Dendritic cell treated with granulocyte-macrophage colony-stimulating factor and Interleukin-4, amounts not matched to agents 40 ng/mL and 50 ng/mL, for 4 days (primary cell): ENCODE measurements at regions not wholly inside any gene's neighbourhood (a gene's known extent, or its start where the extent isn't known, plus 50 kb on each side); places are given as distances from the start of the nearest gene placed in this dataset.

ENCODE experiments used
- H3K27ac Mint-ChIP-seq: one replicate; pipeline ENCODE4 v1.8.0; 2022; ENCODE audit warnings: mild to moderate bottlenecking, mixed read lengths
- H3K27me3 Mint-ChIP-seq: one replicate; pipeline ENCODE4 v1.8.0; 2022; ENCODE audit warnings: mild to moderate bottlenecking, mixed read lengths
- H3K36me3 Mint-ChIP-seq: one replicate; pipeline ENCODE4 v1.8.0; 2022; ENCODE audit warnings: low read depth, mixed read lengths
- H3K4me1 Mint-ChIP-seq: one replicate; pipeline ENCODE4 v1.8.0; 2022; ENCODE audit warnings: low read depth, mixed read lengths
- H3K4me3 Mint-ChIP-seq: one replicate; pipeline ENCODE4 v1.8.0; 2022; ENCODE audit warnings: mild to moderate bottlenecking, moderate library complexity, mixed read lengths
- H3K9me3 Mint-ChIP-seq: one replicate; pipeline ENCODE4 v1.8.0; 2022; ENCODE audit warnings: mixed read lengths
- intact Hi-C: fragments of 100-400 bp; cut with micrococcal nuclease; formaldehyde crosslinking; loops from one replicate; pipeline ENCODE4 v1.15.0; 2022

- no peaks in the 10 kb centered on the region for H3K27me3 Mint-ChIP-seq
- H3K9me3 Mint-ChIP-seq = peaks cover 32% of the 10 kb centered on the region
- H3K27ac Mint-ChIP-seq = no peak overlapping the region
- no peaks in the 10 kb centered on the region for H3K36me3 Mint-ChIP-seq
- no peaks in the 10 kb centered on the region for H3K4me1 Mint-ChIP-seq
- H3K4me3 Mint-ChIP-seq = no peak overlapping the region
- intact Hi-C loops = no loop called here
Measured at GRCh38 chr4:111480510-111480909, 664.7 kb upstream of the FAM241A start.

GRCh38 chr4:111483375-111484169, 661.7 kb upstream of the FAM241A start:
- H3K27me3 Mint-ChIP-seq = no peaks in the 10 kb centered on the region
- peaks cover 32% of the 10 kb centered on the region for H3K9me3 Mint-ChIP-seq
- no peak overlapping the region for H3K4me3 Mint-ChIP-seq
- no peaks in the 10 kb centered on the region for H3K36me3 Mint-ChIP-seq
- intact Hi-C loops = no loop called here
- H3K27ac Mint-ChIP-seq = no peak overlapping the region
- H3K4me1 Mint-ChIP-seq = no peaks in the 10 kb centered on the region

- Mint-ChIP-seq H3K9me3 (no peaks in the 10 kb centered on the region), H3K36me3 (no peaks in the 10 kb centered on the region), H3K4me1 (no peaks in the 10 kb centered on the region), H3K27me3 (no peaks in the 10 kb centered on the region), H3K4me3 (no peak overlapping the region), H3K27ac (no peak overlapping the region)
- intact Hi-C loops = no loop called here
Measured at GRCh38 chr4:111492496-111492895, 652.8 kb upstream of the FAM241A start.

- no peak overlapping the region for H3K4me3 Mint-ChIP-seq
- intact Hi-C loops = no loop called here
- no peaks in the 10 kb centered on the region for H3K36me3 Mint-ChIP-seq
- no peak overlapping the region for H3K27ac Mint-ChIP-seq
- no peaks in the 10 kb centered on the region for H3K27me3 Mint-ChIP-seq
- H3K9me3 Mint-ChIP-seq = no peaks in the 10 kb centered on the region
- H3K4me1 Mint-ChIP-seq = no peaks in the 10 kb centered on the region
Measured at GRCh38 chr4:111494471-111494870, 650.8 kb upstream of the FAM241A start.

- H3K27me3 Mint-ChIP-seq = no peaks in the 10 kb centered on the region
- H3K4me1 Mint-ChIP-seq = no peaks in the 10 kb centered on the region
- H3K9me3 Mint-ChIP-seq = no peaks in the 10 kb centered on the region
- no peak overlapping the region for H3K4me3 Mint-ChIP-seq
- H3K27ac Mint-ChIP-seq = no peak overlapping the region
- no peaks in the 10 kb centered on the region for H3K36me3 Mint-ChIP-seq
- intact Hi-C loops = no loop called here
Measured at GRCh38 chr4:111494971-111495370, 650.3 kb upstream of the FAM241A start.

DNA sequence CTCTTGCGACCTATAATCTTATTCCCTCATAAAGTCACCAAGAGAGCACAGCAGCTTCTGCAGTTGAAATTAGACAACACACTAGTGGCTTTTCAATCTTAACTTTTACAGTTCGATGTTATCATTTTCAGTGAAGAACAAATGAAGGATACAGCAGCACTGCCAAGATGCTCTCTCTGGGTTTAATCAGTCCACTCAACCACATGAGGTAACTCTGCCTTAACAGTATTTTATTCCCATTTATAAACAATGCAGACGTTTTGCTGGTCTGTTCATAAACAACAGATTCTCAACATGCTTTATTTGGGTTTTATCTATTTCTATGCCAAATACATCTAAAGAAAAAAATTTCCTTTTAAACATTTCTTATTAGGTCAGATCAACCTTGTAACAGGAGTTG, 646.0 kb upstream of the FAM241A start:
- no peak overlapping the region for H3K27ac Mint-ChIP-seq
- no peaks in the 10 kb centered on the region for H3K9me3 Mint-ChIP-seq
- intact Hi-C loops = no loop called here
- no peaks in the 10 kb centered on the region for H3K4me1 Mint-ChIP-seq
- H3K27me3 Mint-ChIP-seq = no peaks in the 10 kb centered on the region
- no peaks in the 10 kb centered on the region for H3K36me3 Mint-ChIP-seq
- no peak overlapping the region for H3K4me3 Mint-ChIP-seq

DNA sequence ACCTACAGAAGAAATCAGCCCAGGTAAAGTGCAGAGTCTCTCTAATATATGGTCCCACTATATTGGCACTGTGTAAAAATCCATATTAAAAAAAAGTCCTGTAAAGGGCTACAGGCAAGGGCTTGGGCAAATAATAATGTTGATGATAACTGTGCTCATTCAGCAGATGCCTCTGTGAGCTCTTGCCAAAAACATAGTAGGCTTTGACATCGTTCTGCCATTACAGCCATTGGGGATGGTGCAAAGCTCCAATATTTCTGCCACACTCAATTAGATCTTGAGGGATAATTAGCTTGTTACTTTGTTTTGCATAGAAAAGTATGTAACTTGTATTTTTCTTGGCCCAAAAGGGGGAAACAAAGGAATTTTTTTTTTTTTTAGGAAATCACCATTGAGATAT, 645.5 kb upstream of the FAM241A start:
- H3K4me3 Mint-ChIP-seq = no peak overlapping the region
- no peaks in the 10 kb centered on the region for H3K4me1 Mint-ChIP-seq
- no peak overlapping the region for H3K27ac Mint-ChIP-seq
- intact Hi-C loops = no loop called here
- no peaks in the 10 kb centered on the region for H3K9me3 Mint-ChIP-seq
- H3K36me3 Mint-ChIP-seq = no peaks in the 10 kb centered on the region
- H3K27me3 Mint-ChIP-seq = no peaks in the 10 kb centered on the region

GRCh38 chr4:111500858-111501257, 644.4 kb upstream of the FAM241A start:
- Mint-ChIP-seq H3K4me1 (no peaks in the 10 kb centered on the region), H3K27ac (no peak overlapping the region), H3K9me3 (no peaks in the 10 kb centered on the region), H3K27me3 (no peaks in the 10 kb centered on the region), H3K36me3 (no peaks in the 10 kb centered on the region), H3K4me3 (no peak overlapping the region)
- intact Hi-C loops = no loop called here

DNA sequence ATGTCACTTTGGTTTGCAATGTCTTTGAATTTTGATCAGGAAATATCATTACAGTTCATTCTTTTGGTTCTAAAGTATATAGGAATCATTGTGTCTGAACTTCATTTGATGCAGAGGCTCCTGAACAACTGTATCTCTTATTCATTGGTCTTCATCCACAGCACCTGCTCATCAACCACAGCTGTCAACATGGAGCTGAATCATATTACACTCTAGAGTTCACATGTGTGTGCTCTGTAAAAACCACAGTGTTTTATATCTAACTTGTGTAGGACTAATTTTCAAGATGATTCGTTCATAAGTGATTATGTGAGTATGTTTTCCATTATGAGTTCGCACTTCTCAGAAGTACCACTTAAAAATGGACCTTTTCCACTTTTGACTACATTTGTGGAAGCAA, 643.3 kb upstream of the FAM241A start:
- intact Hi-C loops = no loop called here
- H3K4me3 Mint-ChIP-seq = no peak overlapping the region
- no peaks in the 10 kb centered on the region for H3K9me3 Mint-ChIP-seq
- H3K36me3 Mint-ChIP-seq = no peaks in the 10 kb centered on the region
- H3K27me3 Mint-ChIP-seq = no peaks in the 10 kb centered on the region
- H3K4me1 Mint-ChIP-seq = no peaks in the 10 kb centered on the region
- no peak overlapping the region for H3K27ac Mint-ChIP-seq

DNA sequence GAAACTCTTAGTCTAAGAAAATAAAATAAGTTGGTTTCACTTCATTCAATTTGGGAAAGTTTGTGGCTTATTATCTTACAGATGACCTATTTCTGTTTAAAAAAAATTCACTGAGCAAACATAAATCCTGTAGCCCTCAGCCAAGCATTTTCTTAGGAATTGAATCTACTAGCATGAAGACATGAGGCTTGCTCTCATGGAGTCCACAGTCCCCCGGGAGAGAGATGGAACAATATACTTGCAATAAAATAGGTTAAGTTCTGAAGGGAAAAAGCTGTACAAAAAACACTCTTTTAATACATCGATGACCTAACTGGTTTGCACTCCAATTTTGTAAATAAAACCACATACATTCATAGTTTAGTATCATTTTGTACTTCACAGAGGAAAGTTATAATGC, 642.6 kb upstream of the FAM241A start:
- H3K27me3 Mint-ChIP-seq = no peaks in the 10 kb centered on the region
- no peak overlapping the region for H3K27ac Mint-ChIP-seq
- H3K9me3 Mint-ChIP-seq = no peaks in the 10 kb centered on the region
- no peaks in the 10 kb centered on the region for H3K36me3 Mint-ChIP-seq
- H3K4me1 Mint-ChIP-seq = no peaks in the 10 kb centered on the region
- H3K4me3 Mint-ChIP-seq = no peak overlapping the region
- intact Hi-C loops = no loop called here

GRCh38 chr4:111506706-111507105, 638.5 kb upstream of the FAM241A start:
- no peaks in the 10 kb centered on the region for H3K27me3 Mint-ChIP-seq
- no peak overlapping the region for H3K4me3 Mint-ChIP-seq
- no peaks in the 10 kb centered on the region for H3K36me3 Mint-ChIP-seq
- no peak overlapping the region for H3K27ac Mint-ChIP-seq
- intact Hi-C loops = no loop called here
- no peaks in the 10 kb centered on the region for H3K9me3 Mint-ChIP-seq
- no peaks in the 10 kb centered on the region for H3K4me1 Mint-ChIP-seq

DNA sequence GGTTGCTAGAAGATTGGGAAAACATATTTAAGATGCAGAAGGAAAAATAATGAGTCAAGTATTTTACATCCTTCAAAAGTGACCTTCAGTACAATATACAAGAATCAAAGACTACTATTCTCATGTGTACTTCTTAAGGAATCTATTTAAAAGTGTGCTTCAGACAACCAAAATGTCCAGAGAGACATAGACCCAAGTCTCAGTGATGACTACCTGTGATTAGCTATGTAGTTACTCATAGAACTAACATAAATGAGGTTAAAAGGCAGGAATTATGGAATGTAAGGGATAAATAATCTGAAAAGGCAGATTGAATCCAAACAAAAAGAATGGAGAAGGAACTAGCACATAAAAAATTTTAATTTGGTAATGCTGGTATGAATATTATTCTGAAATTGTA, 634.7 kb upstream of the FAM241A start:
- Mint-ChIP-seq H3K9me3 (no peaks in the 10 kb centered on the region), H3K27ac (no peak overlapping the region), H3K4me3 (no peak overlapping the region), H3K36me3 (no peaks in the 10 kb centered on the region), H3K27me3 (no peaks in the 10 kb centered on the region), H3K4me1 (no peaks in the 10 kb centered on the region)
- intact Hi-C loops = no loop called here

GRCh38 chr4:111512081-111512783, 633.0 kb upstream of the FAM241A start:
- Mint-ChIP-seq H3K27ac (no peak overlapping the region), H3K9me3 (no peaks in the 10 kb centered on the region), H3K4me3 (no peak overlapping the region), H3K36me3 (no peaks in the 10 kb centered on the region), H3K4me1 (no peaks in the 10 kb centered on the region), H3K27me3 (no peaks in the 10 kb centered on the region)
- intact Hi-C loops = no loop called here

DNA sequence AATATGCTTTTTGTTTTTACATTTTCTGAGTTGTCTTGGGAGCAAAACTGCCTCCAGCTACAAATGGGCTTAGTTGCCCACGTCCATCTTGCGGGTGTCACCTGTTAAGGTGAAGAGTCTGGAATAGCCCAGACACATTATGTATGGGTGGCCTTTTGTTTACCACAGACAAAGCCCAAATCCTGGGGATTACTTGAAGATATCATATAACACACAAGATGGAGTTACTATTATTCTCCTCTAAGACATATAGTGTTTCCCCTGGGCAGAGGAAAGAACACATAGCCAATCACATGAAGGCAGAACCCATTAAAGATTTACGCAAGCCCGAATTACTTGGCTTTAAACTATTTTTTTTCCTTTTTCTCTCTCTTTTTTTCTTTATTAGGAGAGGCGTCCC, 625.6 kb upstream of the FAM241A start:
- Mint-ChIP-seq H3K27ac (no peak overlapping the region), H3K4me1 (no peaks in the 10 kb centered on the region), H3K4me3 (no peak overlapping the region), H3K9me3 (peaks cover 3% of the 10 kb centered on the region), H3K27me3 (no peaks in the 10 kb centered on the region), H3K36me3 (no peaks in the 10 kb centered on the region)
- intact Hi-C loops = no loop called here

GRCh38 chr4:111530446-111530845, 614.8 kb upstream of the FAM241A start:
- H3K9me3 Mint-ChIP-seq = peaks cover 9% of the 10 kb centered on the region
- no peak overlapping the region for H3K27ac Mint-ChIP-seq
- no peaks in the 10 kb centered on the region for H3K36me3 Mint-ChIP-seq
- no peak overlapping the region for H3K4me3 Mint-ChIP-seq
- intact Hi-C loops = no loop called here
- no peaks in the 10 kb centered on the region for H3K27me3 Mint-ChIP-seq
- no peaks in the 10 kb centered on the region for H3K4me1 Mint-ChIP-seq
